D721Med (cell line): ENCODE measurements at regions not wholly inside any gene's neighbourhood (a gene's known extent, or its start where the extent isn't known, plus 50 kb on each side); places are given as distances from the start of the nearest gene placed in this dataset.
"Not testable (repeated sequence)": the region's sequence is repeated elsewhere in the genome, so short reads cannot be mapped to it uniquely, and the experiment has no call there.

Source experiments
- DNase-seq: peaks from one replicate; pipeline ENCODE4 v3.0.0; 2011; ENCODE audit warnings: low spot score; ENCODE audit not compliant: insufficient read length
- FAIRE-seq: peaks from 2 replicates; lab custom pipeline; 2011; peaks lifted over from hg19 to GRCh38; lab: Jason Lieb, UNC
- TF ChIP-seq, protein P1 (sequence below): IDR thresholded peaks from 2 replicates; pipeline ENCODE4 v1.5.1; 2012; ENCODE audit warnings: mild to moderate bottlenecking, control low read depth; ENCODE audit not compliant: insufficient read depth; ENCODE audit errors: missing control alignments

DNA sequence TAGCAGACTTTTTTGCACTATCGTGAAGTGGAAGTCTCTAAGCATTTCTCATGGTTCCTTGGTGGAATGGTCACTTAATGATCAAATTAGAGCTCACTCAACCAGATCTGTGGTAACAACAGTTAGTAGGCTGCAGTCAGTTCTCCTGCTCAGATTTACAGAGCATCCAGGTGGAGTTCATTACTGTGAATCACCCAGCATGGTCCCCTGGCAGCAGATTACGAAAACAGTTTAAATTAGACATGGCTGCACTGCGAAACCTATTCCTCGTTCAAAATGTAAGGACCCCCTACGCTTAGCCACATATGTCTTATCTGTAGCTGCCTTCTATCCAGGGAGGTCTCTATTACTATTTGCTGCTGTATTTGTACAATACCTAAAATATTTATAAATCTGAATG is 823.6 kb upstream of the ARRDC3 start:
- FAIRE-seq (no peak), DNase-seq (no peak)
- TF ChIP-seq, protein P1, sequence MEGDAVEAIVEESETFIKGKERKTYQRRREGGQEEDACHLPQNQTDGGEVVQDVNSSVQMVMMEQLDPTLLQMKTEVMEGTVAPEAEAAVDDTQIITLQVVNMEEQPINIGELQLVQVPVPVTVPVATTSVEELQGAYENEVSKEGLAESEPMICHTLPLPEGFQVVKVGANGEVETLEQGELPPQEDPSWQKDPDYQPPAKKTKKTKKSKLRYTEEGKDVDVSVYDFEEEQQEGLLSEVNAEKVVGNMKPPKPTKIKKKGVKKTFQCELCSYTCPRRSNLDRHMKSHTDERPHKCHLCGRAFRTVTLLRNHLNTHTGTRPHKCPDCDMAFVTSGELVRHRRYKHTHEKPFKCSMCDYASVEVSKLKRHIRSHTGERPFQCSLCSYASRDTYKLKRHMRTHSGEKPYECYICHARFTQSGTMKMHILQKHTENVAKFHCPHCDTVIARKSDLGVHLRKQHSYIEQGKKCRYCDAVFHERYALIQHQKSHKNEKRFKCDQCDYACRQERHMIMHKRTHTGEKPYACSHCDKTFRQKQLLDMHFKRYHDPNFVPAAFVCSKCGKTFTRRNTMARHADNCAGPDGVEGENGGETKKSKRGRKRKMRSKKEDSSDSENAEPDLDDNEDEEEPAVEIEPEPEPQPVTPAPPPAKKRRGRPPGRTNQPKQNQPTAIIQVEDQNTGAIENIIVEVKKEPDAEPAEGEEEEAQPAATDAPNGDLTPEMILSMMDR: no peak

DNA sequence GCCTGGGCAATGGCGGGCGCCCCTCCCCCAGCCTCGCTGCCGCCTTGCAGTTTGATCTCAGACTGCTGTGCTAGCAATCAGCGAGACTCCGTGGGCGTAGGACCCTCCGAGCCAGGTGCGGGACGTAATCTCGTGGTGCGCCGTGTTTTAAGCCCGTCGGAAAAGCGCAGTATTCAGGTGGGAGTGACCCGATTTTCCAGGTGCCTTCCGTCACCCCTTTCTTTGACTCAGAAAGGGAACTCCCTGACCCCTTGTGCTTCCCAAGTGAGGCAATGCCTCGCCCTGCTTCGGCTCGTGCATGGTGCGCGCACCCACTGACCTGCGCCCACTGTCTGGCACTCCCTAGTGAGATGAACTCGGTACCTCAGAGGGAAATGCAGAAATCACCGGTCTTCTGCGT is 815.9 kb upstream of the ARRDC3 start:
- not testable (repeated sequence) for FAIRE-seq, DNase-seq

DNA sequence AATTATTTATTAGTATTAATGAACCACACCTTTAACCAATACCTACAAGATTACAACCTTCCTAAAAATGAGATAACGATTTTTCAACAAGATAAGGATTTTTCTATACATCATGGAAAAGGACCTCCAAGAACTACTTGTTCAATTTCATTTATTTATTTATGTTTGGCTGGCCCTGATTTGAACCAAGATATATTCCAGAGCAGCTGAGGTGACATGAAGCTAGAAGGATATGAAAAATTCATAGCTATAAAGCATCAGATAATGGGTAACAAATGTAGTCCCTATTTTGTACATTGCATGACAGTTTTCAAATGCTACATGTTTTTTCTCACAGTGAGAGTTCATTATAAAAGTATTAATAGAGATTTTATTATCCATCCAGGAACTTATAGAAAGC is 798.5 kb upstream of the ARRDC3 start:
- TF ChIP-seq, protein P1: no peak
- FAIRE-seq: no peak
- no peak for DNase-seq

DNA sequence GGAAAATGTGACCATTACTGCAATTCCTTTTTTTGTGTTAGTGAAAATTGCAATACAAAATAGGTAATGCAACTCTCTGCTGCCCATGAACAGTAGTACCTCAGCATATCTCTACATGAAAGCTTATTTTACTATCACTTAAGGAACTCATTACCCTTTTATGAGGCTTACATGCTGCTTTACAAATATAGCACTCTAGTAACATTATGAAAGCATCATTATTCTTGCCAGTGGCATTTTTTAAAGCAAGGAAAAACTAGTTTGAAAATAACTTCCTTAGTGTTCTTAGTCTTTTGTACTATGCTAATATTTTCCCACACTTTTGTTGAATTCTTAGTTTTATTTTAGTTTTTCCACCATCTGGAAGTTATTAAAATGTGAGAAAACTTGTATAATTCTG is 797.3 kb upstream of the ARRDC3 start:
- FAIRE-seq (no peak), DNase-seq (no peak)
- TF ChIP-seq, protein P1: no peak

DNA sequence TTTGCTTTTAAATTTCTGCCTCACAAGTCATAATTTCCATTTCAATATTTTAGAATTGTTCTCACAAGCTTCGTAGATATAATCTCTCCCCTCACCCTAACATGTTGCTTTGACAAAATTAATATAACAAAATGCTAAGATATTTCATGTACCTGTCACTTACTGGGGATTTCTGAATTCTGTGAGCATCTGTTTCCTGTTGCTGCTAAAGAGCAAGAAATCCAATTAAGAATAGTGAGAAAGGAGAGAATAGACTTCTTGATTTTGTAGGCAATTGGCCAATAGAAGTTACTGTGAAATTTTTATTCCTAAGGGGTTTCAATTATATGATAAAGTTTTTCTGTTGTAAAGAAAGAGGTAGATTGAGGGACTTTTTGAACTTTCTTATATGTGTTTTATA is 796.5 kb upstream of the ARRDC3 start:
- TF ChIP-seq, protein P1: no peak
- no peak for DNase-seq
- no peak for FAIRE-seq

DNA sequence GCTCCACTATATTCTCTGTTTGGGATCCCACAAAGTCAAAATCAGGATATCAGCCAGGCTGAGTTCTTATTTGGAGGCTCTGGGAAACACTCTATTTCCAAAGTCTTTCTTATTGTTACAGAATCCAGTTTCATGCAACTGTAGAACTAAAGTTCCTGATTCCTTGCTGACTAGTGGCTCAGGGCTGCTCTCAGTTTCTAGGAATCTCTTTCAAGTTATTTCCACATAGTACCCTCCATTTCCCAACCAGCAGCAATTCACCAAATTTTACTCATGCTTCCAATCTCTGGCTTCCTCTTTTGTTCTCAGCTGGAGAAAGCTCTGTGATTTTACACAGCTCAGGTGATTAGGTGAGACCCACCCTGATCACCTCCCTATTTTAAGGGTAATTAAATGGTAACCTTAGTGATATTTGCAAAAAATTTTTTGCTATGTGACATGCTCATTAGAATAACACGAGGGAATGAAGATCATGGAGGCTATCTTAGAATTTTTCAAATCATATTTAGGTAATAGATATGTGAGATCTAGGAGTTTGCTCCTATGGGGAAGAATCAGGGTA is 794.9 kb upstream of the ARRDC3 start:
- no peak for DNase-seq
- FAIRE-seq: no peak
- TF ChIP-seq, protein P1: no peak

DNA sequence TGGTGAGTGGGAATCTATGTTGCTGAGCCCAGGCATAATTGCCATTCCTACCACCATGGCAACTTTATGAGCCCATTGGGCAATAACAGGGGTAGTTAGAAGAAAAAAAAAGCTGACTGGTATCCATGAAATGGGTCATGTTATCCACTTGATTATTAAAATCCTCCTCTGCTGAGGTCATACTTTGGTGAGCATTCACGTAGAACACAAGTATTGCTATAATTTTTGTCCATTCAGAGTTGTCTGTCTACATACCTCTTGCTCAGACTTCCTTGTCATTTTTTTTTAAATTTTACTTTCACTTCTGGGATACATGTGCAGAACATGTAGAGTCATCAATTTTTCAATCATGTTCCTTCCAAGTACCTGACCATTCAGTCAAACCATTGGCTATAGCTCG is 780.8 kb upstream of the ARRDC3 start:
- FAIRE-seq (no peak), DNase-seq (no peak)
- TF ChIP-seq, protein P1: no peak

DNA sequence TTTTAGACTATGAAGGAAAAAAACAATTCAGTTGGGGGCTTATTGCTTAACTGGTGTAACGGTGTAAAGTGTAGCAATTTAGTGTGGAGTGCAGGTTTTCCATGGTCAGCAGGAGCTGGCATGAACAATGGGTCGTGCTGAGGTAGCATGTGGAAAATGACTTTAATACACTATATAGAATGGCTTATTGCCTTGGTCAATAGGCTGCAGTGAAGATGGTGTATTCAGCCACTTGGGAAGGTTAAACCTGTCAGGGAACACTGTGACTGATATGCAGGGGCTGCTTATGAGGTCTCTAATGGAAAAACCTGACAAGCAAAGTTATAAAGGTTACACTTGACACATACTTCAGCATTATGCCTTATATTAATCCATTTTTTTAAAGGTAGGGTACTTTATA is 764.7 kb upstream of the ARRDC3 start:
- TF ChIP-seq, protein P1: no peak
- DNase-seq (no peak), FAIRE-seq (no peak)
